NT2/D1 (cell line): ENCODE measurements at regions not wholly inside any gene's neighbourhood (a gene's known extent, or its start where the extent isn't known, plus 50 kb on each side); places are given as distances from the start of the nearest gene placed in this dataset.
"Not testable (repeated sequence)": the region's sequence is repeated elsewhere in the genome, so short reads cannot be mapped to it uniquely, and the experiment has no call there.

ENCODE experiments used
- DNase-seq: peaks from one replicate; pipeline ENCODE4 v3.0.0-alpha.2; 2011; ENCODE audit warnings: low read depth, low spot score
- H3K27me3 ChIP-seq: 2 replicates; pipeline ENCODE4 v1.6.0; 2011; ENCODE audit warnings: mild to moderate bottlenecking; ENCODE audit not compliant: insufficient read length, insufficient read depth
- H3K36me3 ChIP-seq: 2 replicates; pipeline ENCODE4 v1.6.1; 2011; ENCODE audit warnings: mild to moderate bottlenecking, low read length, mixed read lengths; ENCODE audit not compliant: insufficient read depth, insufficient read length
- H3K4me1 ChIP-seq: 2 replicates; pipeline ENCODE4 v1.5.1; 2011; ENCODE audit not compliant: insufficient read depth, insufficient read length
- H3K4me3 ChIP-seq: 2 replicates; pipeline ENCODE4 v1.5.1; 2011; ENCODE audit warnings: low read depth; ENCODE audit not compliant: insufficient read length
- H3K9ac ChIP-seq: 2 replicates; pipeline ENCODE4 v1.6.0; 2011; ENCODE audit warnings: low read depth; ENCODE audit not compliant: insufficient read length
- H3K9me3 ChIP-seq: 2 replicates; pipeline ENCODE4 v1.5.1; 2011; ENCODE audit warnings: mild to moderate bottlenecking, low read length; ENCODE audit not compliant: insufficient read depth

- not testable (repeated sequence) for H3K9ac ChIP-seq, H3K4me3 ChIP-seq, H3K4me1 ChIP-seq, DNase-seq, H3K27me3 ChIP-seq, H3K9me3 ChIP-seq, H3K36me3 ChIP-seq
Measured at GRCh38 chr7:76914361-76914760, 117.8 kb downstream of the SPDYE17 start.

GRCh38 chr7:76912011-76912814 lies 119.9 kb downstream of the SPDYE17 start:
- not testable (repeated sequence) for DNase-seq, H3K27me3 ChIP-seq, H3K36me3 ChIP-seq, H3K4me3 ChIP-seq, H3K4me1 ChIP-seq, H3K9ac ChIP-seq, H3K9me3 ChIP-seq

- H3K27me3 ChIP-seq, DNase-seq, H3K9me3 ChIP-seq, H3K36me3 ChIP-seq, H3K4me1 ChIP-seq, H3K4me3 ChIP-seq, H3K9ac ChIP-seq: not testable (repeated sequence)
Measured at GRCh38 chr7:76904688-76905087, 127.5 kb downstream of the SPDYE17 start.

GRCh38 chr7:76901944-76902710 lies 130.0 kb downstream of the SPDYE17 start:
- not testable (repeated sequence) for DNase-seq, H3K27me3 ChIP-seq

GRCh38 chr7:76898807-76899206 lies 133.4 kb downstream of the SPDYE17 start:
- not testable (repeated sequence) for H3K36me3 ChIP-seq, H3K9ac ChIP-seq, H3K4me1 ChIP-seq, H3K9me3 ChIP-seq, H3K27me3 ChIP-seq, H3K4me3 ChIP-seq, DNase-seq

More at GRCh38 chr7:76901944-76902710, 130.0 kb downstream of the SPDYE17 start:
- H3K9ac ChIP-seq, H3K4me1 ChIP-seq, H3K4me3 ChIP-seq, H3K9me3 ChIP-seq, H3K36me3 ChIP-seq: not testable (repeated sequence)

- H3K9me3 ChIP-seq, H3K4me3 ChIP-seq, DNase-seq, H3K36me3 ChIP-seq, H3K4me1 ChIP-seq, H3K27me3 ChIP-seq, H3K9ac ChIP-seq: not testable (repeated sequence)
Measured at GRCh38 chr7:76897007-76897406, 135.2 kb downstream of the SPDYE17 start.

GRCh38 chr7:76895696-76896095 lies 136.5 kb downstream of the SPDYE17 start:
- H3K9ac ChIP-seq, H3K9me3 ChIP-seq, H3K36me3 ChIP-seq, H3K27me3 ChIP-seq, H3K4me3 ChIP-seq, H3K4me1 ChIP-seq, DNase-seq: not testable (repeated sequence)

GRCh38 chr7:76891771-76892170 lies 140.4 kb downstream of the SPDYE17 start:
- H3K36me3 ChIP-seq, H3K9me3 ChIP-seq, H3K9ac ChIP-seq, H3K4me3 ChIP-seq, H3K4me1 ChIP-seq, DNase-seq, H3K27me3 ChIP-seq: not testable (repeated sequence)

- H3K9ac ChIP-seq, H3K9me3 ChIP-seq, H3K27me3 ChIP-seq, H3K36me3 ChIP-seq, H3K4me3 ChIP-seq, H3K4me1 ChIP-seq, DNase-seq: not testable (repeated sequence)
Measured at GRCh38 chr7:76879733-76880288, 152.3 kb downstream of the SPDYE17 start.

- H3K4me3 ChIP-seq, result not testable (repeated sequence)
Measured at GRCh38 chr7:76875760-76876159, 156.4 kb downstream of the SPDYE17 start.

GRCh38 chr7:76870504-76870808 lies 161.7 kb downstream of the SPDYE17 start:
- DNase-seq, H3K9ac ChIP-seq, H3K9me3 ChIP-seq, H3K36me3 ChIP-seq, H3K4me1 ChIP-seq, H3K27me3 ChIP-seq, H3K4me3 ChIP-seq: not testable (repeated sequence)

More at GRCh38 chr7:76875760-76876159, 156.4 kb downstream of the SPDYE17 start:
- not testable (repeated sequence) for H3K9me3 ChIP-seq, H3K9ac ChIP-seq, H3K36me3 ChIP-seq, H3K4me1 ChIP-seq, H3K27me3 ChIP-seq
- DNase-seq, result peak; percentile 9

- not testable (repeated sequence) for H3K27me3 ChIP-seq, DNase-seq, H3K4me3 ChIP-seq, H3K9me3 ChIP-seq, H3K4me1 ChIP-seq, H3K36me3 ChIP-seq, H3K9ac ChIP-seq
Measured at GRCh38 chr7:76867364-76867889, 164.7 kb downstream of the SPDYE17 start.
